Natural killer cell treated with Interleukin-12 subunit alpha and Interleukin-12 subunit beta and Interleukin-15 and Interleukin-18, amount 100 ng/mL, for 72 hours (primary cell): ENCODE measurements at regions not wholly inside any gene's neighbourhood (a gene's known extent, or its start where the extent isn't known, plus 50 kb on each side); places are given as distances from the start of the nearest gene placed in this dataset.

Experiments
- ATAC-seq, 2 donors: fragments of 150-1000 bp; cut with Tn5 transposase in 1 of 2; sonication (Bioruptor Pico), chemical (Tn5 transposase) in 1 of 2; 2 replicates each; pipeline ENCODE4 v1.10.0; 2021
- DNase-seq: peaks from one replicate; pipeline ENCODE4 v3.0.0; 2022; ENCODE audit warnings: low spot score
- H3K27ac Mint-ChIP-seq, 2 donors: 1 replicate in 1 of 2; 2 replicates in 1 of 2; pipeline ENCODE4 v1.8.0; 2022; ENCODE audit warnings: mixed read lengths in 2 of 2, mild to moderate bottlenecking in 1 of 2, moderate library complexity in 1 of 2
- H3K27me3 Mint-ChIP-seq, 2 donors: 1 replicate in 1 of 2; 2 replicates in 1 of 2; pipeline ENCODE4 v1.8.0; 2022; ENCODE audit warnings: mixed read lengths in 2 of 2
- H3K36me3 Mint-ChIP-seq: one replicate; pipeline ENCODE4 v1.8.0; 2022; ENCODE audit warnings: mixed read lengths
- H3K4me1 Mint-ChIP-seq, 2 donors: 1 replicate in 1 of 2; 2 replicates in 1 of 2; pipeline ENCODE4 v1.8.0; 2022; ENCODE audit warnings: low read depth in 2 of 2, mixed read lengths in 2 of 2, mild to moderate bottlenecking in 1 of 2
- H3K4me3 Mint-ChIP-seq: one replicate; pipeline ENCODE4 v1.8.0; 2022; ENCODE audit warnings: mixed read lengths
- H3K9me3 Mint-ChIP-seq: 2 replicates; pipeline ENCODE4 v1.8.0; 2022; ENCODE audit warnings: mixed read lengths

- DNase-seq (no peak), ATAC-seq (peak; percentile 48 to 55)
- H3K27me3 Mint-ChIP-seq: no peaks in the 10 kb centered on the region
- H3K36me3 Mint-ChIP-seq: no peaks in the 10 kb centered on the region
- H3K27ac Mint-ChIP-seq: no peak overlapping the region
- peaks cover 7% of the 10 kb centered on the region for H3K9me3 Mint-ChIP-seq
- H3K4me1 Mint-ChIP-seq: no peaks in the 10 kb centered on the region
- no peak overlapping the region for H3K4me3 Mint-ChIP-seq
Measured at GRCh38 chr4:114472269-114473032, 126.2 kb upstream of the UGT8 start.

- Mint-ChIP-seq H3K4me3 (no peak overlapping the region), H3K27ac (no peak overlapping the region), H3K9me3 (peaks cover 7% of the 10 kb centered on the region), H3K4me1 (no peaks in the 10 kb centered on the region), H3K36me3 (no peaks in the 10 kb centered on the region), H3K27me3 (no peaks in the 10 kb centered on the region)
- DNase-seq (no peak), ATAC-seq (no peak)
Measured at GRCh38 chr4:114474188-114474800, 124.3 kb upstream of the UGT8 start.

- H3K9me3 Mint-ChIP-seq: peaks cover 10% of the 10 kb centered on the region
- H3K27me3 Mint-ChIP-seq: no peaks in the 10 kb centered on the region
- H3K4me1 Mint-ChIP-seq: no peaks in the 10 kb centered on the region
- no peak for DNase-seq
- H3K4me3 Mint-ChIP-seq: no peak overlapping the region
- no peaks in the 10 kb centered on the region for H3K36me3 Mint-ChIP-seq
- ATAC-seq: no peak
- no peak overlapping the region for H3K27ac Mint-ChIP-seq
Measured at GRCh38 chr4:114476310-114476709, 122.3 kb upstream of the UGT8 start.

- H3K36me3 Mint-ChIP-seq: no peaks in the 10 kb centered on the region
- ATAC-seq: no peak
Measured at GRCh38 chr4:114479595-114479994, 119.0 kb upstream of the UGT8 start.

GRCh38 chr4:114481856-114482255 lies 116.8 kb upstream of the UGT8 start:
- H3K36me3 Mint-ChIP-seq: no peaks in the 10 kb centered on the region
- H3K9me3 Mint-ChIP-seq: peaks cover 11% of the 10 kb centered on the region
- H3K4me3 Mint-ChIP-seq: no peak overlapping the region
- ATAC-seq (peak in 1 of 2 donors; percentile 53), DNase-seq (no peak)
- H3K4me1 Mint-ChIP-seq: no peaks in the 10 kb centered on the region
- no peaks in the 10 kb centered on the region for H3K27me3 Mint-ChIP-seq
- H3K27ac Mint-ChIP-seq: no peak overlapping the region

More at GRCh38 chr4:114479595-114479994, 119.0 kb upstream of the UGT8 start:
- no peak for DNase-seq
- Mint-ChIP-seq H3K27ac (no peak overlapping the region), H3K9me3 (peaks cover 8% of the 10 kb centered on the region), H3K4me3 (no peak overlapping the region), H3K27me3 (no peaks in the 10 kb centered on the region), H3K4me1 (no peaks in the 10 kb centered on the region)

- no peak overlapping the region for H3K4me3 Mint-ChIP-seq
- DNase-seq (no peak), ATAC-seq (no peak)
- H3K9me3 Mint-ChIP-seq: peaks cover 5% of the 10 kb centered on the region
- H3K27ac Mint-ChIP-seq: no peak overlapping the region
- no peaks in the 10 kb centered on the region for H3K4me1 Mint-ChIP-seq
- H3K36me3 Mint-ChIP-seq: no peaks in the 10 kb centered on the region
- no peaks in the 10 kb centered on the region for H3K27me3 Mint-ChIP-seq
Measured at GRCh38 chr4:114487101-114487500, 111.5 kb upstream of the UGT8 start.

GRCh38 chr4:114488301-114488982 lies 110.2 kb upstream of the UGT8 start:
- Mint-ChIP-seq H3K27me3 (no peaks in the 10 kb centered on the region), H3K4me1 (no peaks in the 10 kb centered on the region), H3K27ac (no peak overlapping the region)

GRCh38 chr4:114494246-114494803 lies 104.3 kb upstream of the UGT8 start:
- Mint-ChIP-seq H3K4me3 (no peak overlapping the region), H3K27ac (no peak overlapping the region), H3K4me1 (no peaks in the 10 kb centered on the region), H3K36me3 (no peaks in the 10 kb centered on the region), H3K27me3 (no peaks in the 10 kb centered on the region), H3K9me3 (peaks cover 7% of the 10 kb centered on the region)
- DNase-seq (no peak), ATAC-seq (no peak)

More at GRCh38 chr4:114488301-114488982, 110.2 kb upstream of the UGT8 start:
- H3K9me3 Mint-ChIP-seq: peaks cover 5% of the 10 kb centered on the region
- ATAC-seq (no peak), DNase-seq (no peak)
- H3K4me3 Mint-ChIP-seq: no peak overlapping the region
- H3K36me3 Mint-ChIP-seq: no peaks in the 10 kb centered on the region

GRCh38 chr4:114495471-114495928 lies 103.1 kb upstream of the UGT8 start:
- no peak for DNase-seq
- no peak overlapping the region for H3K27ac Mint-ChIP-seq
- peaks cover 7% of the 10 kb centered on the region for H3K9me3 Mint-ChIP-seq
- no peaks in the 10 kb centered on the region for H3K36me3 Mint-ChIP-seq
- ATAC-seq: no peak
- no peak overlapping the region for H3K4me3 Mint-ChIP-seq
- H3K4me1 Mint-ChIP-seq: no peaks in the 10 kb centered on the region
- H3K27me3 Mint-ChIP-seq: no peaks in the 10 kb centered on the region

- Mint-ChIP-seq H3K27me3 (no peaks in the 10 kb centered on the region), H3K27ac (no peak overlapping the region), H3K36me3 (no peaks in the 10 kb centered on the region), H3K4me1 (no peaks in the 10 kb centered on the region), H3K9me3 (peaks cover 7% of the 10 kb centered on the region), H3K4me3 (no peak overlapping the region)
- no peak for ATAC-seq
- no peak for DNase-seq
Measured at GRCh38 chr4:114497116-114497515, 101.5 kb upstream of the UGT8 start.

GRCh38 chr4:114509340-114509739 lies 89.3 kb upstream of the UGT8 start:
- no peak overlapping the region for H3K27ac Mint-ChIP-seq
- H3K27me3 Mint-ChIP-seq: no peaks in the 10 kb centered on the region

GRCh38 chr4:114512595-114513295 lies 85.9 kb upstream of the UGT8 start:
- ATAC-seq (no peak), DNase-seq (no peak)
- peaks cover 17% of the 10 kb centered on the region for H3K9me3 Mint-ChIP-seq
- no peak overlapping the region for H3K27ac Mint-ChIP-seq
- no peaks in the 10 kb centered on the region for H3K4me1 Mint-ChIP-seq
- H3K4me3 Mint-ChIP-seq: no peak overlapping the region
- no peaks in the 10 kb centered on the region for H3K36me3 Mint-ChIP-seq
- H3K27me3 Mint-ChIP-seq: no peaks in the 10 kb centered on the region

More at GRCh38 chr4:114509340-114509739, 89.3 kb upstream of the UGT8 start:
- Mint-ChIP-seq H3K4me1 (no peaks in the 10 kb centered on the region), H3K4me3 (no peak overlapping the region), H3K9me3 (peaks cover 17% of the 10 kb centered on the region), H3K36me3 (no peaks in the 10 kb centered on the region)
- DNase-seq: no peak
- no peak for ATAC-seq

- H3K4me3 Mint-ChIP-seq: no peak overlapping the region
- no peak overlapping the region for H3K27ac Mint-ChIP-seq
- ATAC-seq (no peak), DNase-seq (no peak)
- H3K36me3 Mint-ChIP-seq: peaks cover 7% of the 10 kb centered on the region
- no peaks in the 10 kb centered on the region for H3K4me1 Mint-ChIP-seq
- peaks cover 13% of the 10 kb centered on the region for H3K9me3 Mint-ChIP-seq
- no peaks in the 10 kb centered on the region for H3K27me3 Mint-ChIP-seq
Measured at GRCh38 chr4:114519368-114519767, 79.2 kb upstream of the UGT8 start.
